ENCODE measurements at regions not wholly inside any gene's neighbourhood (a gene's known extent, or its start where the extent isn't known, plus 50 kb on each side); places are given as distances from the start of the nearest gene placed in this dataset.

DNA sequence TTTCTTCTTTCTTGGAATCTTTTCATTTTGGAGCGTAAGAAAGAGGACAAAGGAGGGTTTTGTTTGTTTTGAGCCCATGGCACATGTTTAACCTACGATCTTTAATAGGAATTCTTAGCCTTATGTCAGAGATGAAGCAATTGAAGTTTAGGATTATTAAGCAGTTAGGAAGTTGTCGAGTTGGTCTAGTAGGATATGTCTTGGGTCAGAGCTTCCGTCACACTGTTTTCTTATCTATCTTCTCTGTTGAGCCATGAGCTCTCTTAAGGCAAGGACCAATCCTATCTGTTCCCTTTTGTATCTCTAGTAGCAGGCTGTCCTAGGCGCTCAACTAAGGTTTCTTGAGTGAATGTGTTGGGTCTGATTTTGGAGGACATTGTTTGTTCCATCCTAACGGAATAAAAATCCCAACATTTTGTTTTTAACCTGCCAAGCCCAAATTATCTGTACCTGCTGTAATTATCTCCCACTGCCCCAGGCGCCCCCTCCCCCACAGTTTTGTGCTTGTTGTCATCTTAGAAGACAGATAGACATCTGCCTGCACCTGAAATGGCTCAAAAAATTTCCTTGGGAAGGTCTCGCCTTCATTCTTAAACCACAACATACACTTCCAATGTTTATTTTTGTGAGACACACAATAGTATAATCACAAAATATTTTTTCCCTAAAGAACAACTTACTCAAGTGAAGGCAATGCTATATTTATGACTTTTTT is 95.3 kb upstream of the GADD45A start:
- POLR2A ChIA-PET: no interaction called here
- no peak overlapping the region for H2AFZ ChIP-seq (ENCODE audit: low read depth, low read length, poor library complexity, severe bottlenecking)
- H3K36me3 ChIP-seq (ENCODE audit: control insufficient read depth in 1 of 2, insufficient read depth in 2 of 2, low read length in 2 of 2): no peaks in the 10 kb centered on the region
- no peaks in the 10 kb centered on the region for H3K4me1 ChIP-seq (ENCODE audit: control insufficient read depth in 1 of 2, insufficient read depth in 2 of 2, low read length in 2 of 2)
- intact Hi-C loops (cut with micrococcal nuclease): no loop called here
- TF ChIP-seq JUND (IDR thresholded peaks at IDR 0.05): no peak
- TF ChIP-seq, protein P1, sequence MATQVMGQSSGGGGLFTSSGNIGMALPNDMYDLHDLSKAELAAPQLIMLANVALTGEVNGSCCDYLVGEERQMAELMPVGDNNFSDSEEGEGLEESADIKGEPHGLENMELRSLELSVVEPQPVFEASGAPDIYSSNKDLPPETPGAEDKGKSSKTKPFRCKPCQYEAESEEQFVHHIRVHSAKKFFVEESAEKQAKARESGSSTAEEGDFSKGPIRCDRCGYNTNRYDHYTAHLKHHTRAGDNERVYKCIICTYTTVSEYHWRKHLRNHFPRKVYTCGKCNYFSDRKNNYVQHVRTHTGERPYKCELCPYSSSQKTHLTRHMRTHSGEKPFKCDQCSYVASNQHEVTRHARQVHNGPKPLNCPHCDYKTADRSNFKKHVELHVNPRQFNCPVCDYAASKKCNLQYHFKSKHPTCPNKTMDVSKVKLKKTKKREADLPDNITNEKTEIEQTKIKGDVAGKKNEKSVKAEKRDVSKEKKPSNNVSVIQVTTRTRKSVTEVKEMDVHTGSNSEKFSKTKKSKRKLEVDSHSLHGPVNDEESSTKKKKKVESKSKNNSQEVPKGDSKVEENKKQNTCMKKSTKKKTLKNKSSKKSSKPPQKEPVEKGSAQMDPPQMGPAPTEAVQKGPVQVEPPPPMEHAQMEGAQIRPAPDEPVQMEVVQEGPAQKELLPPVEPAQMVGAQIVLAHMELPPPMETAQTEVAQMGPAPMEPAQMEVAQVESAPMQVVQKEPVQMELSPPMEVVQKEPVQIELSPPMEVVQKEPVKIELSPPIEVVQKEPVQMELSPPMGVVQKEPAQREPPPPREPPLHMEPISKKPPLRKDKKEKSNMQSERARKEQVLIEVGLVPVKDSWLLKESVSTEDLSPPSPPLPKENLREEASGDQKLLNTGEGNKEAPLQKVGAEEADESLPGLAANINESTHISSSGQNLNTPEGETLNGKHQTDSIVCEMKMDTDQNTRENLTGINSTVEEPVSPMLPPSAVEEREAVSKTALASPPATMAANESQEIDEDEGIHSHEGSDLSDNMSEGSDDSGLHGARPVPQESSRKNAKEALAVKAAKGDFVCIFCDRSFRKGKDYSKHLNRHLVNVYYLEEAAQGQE (IDR thresholded peaks at IDR 0.05; ENCODE audit: low read depth): no peak
- TF ChIP-seq, protein P2, sequence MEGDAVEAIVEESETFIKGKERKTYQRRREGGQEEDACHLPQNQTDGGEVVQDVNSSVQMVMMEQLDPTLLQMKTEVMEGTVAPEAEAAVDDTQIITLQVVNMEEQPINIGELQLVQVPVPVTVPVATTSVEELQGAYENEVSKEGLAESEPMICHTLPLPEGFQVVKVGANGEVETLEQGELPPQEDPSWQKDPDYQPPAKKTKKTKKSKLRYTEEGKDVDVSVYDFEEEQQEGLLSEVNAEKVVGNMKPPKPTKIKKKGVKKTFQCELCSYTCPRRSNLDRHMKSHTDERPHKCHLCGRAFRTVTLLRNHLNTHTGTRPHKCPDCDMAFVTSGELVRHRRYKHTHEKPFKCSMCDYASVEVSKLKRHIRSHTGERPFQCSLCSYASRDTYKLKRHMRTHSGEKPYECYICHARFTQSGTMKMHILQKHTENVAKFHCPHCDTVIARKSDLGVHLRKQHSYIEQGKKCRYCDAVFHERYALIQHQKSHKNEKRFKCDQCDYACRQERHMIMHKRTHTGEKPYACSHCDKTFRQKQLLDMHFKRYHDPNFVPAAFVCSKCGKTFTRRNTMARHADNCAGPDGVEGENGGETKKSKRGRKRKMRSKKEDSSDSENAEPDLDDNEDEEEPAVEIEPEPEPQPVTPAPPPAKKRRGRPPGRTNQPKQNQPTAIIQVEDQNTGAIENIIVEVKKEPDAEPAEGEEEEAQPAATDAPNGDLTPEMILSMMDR (IDR thresholded peaks at IDR 0.05 in 2 of 3, conservative IDR thresholded peaks at IDR 0.05 in 1 of 3; ENCODE audit: borderline replicate concordance in 1 of 3, insufficient read depth in 1 of 3, low read depth in 2 of 3, low read length in 2 of 3): no peak
- TF ChIP-seq SP1 (IDR thresholded peaks at IDR 0.05; ENCODE audit: low read depth): no peak
- no peak for TF ChIP-seq ZFX (IDR thresholded peaks at IDR 0.05)
- TF ChIP-seq EGR1 (IDR thresholded peaks at IDR 0.05; ENCODE audit: low read depth): no peak
- TF ChIP-seq TCF7L2 (IDR thresholded peaks at IDR 0.05; ENCODE audit: borderline replicate concordance, extremely low read depth, insufficient read depth, insufficient read length): no peak
- TF ChIP-seq FOSL1 (IDR thresholded peaks at IDR 0.05; ENCODE audit: low read depth): no peak
- TF ChIP-seq YY1 (IDR thresholded peaks at IDR 0.05; ENCODE audit: extremely low read depth, insufficient replicate concordance, low read depth, low read length): no peak
- ATAC-seq: no peak
- CTCF ChIA-PET: no interaction called here
- no peaks in the 10 kb centered on the region for H4K20me1 ChIP-seq (ENCODE audit: insufficient read depth)
- H3K9me3 ChIP-seq (ENCODE audit: control insufficient read depth in 1 of 2, insufficient read depth in 1 of 2, low read depth in 1 of 2, low read length in 2 of 2): no peaks in the 10 kb centered on the region
- no peak overlapping the region for H3K4me2 ChIP-seq (ENCODE audit: low read length)
- DNase-seq (ENCODE audit: low read depth, low spot score): no peak
- no peak overlapping the region for H3K27ac ChIP-seq (ENCODE audit: low read depth, low read length)
- BruUV-seq (replicated peaks): no TSS peak
- no peaks in the 10 kb centered on the region for H3K9me2 ChIP-seq (ENCODE audit: insufficient read depth)
- H3K27me3 ChIP-seq (ENCODE audit: insufficient read depth, low read length): no peaks in the 10 kb centered on the region
- no peak overlapping the region for H3K9ac ChIP-seq (ENCODE audit: low read length)
- RAD21 ChIA-PET (ENCODE audit: low non-redundant PET in 1 of 2, low total read pairs in 2 of 2, uncharacterized antibody in 2 of 2, unreplicated experiment in 2 of 2): no interaction called here
- no peak overlapping the region for H3K4me3 ChIP-seq (replicated peaks in 1 of 2; ENCODE audit: low read depth in 1 of 2, low read length in 2 of 2)
- H3K79me2 ChIP-seq (ENCODE audit: insufficient read depth, low read length): no peaks in the 10 kb centered on the region
